ENCODE measurements at regions not wholly inside any gene's neighbourhood (a gene's known extent, or its start where the extent isn't known, plus 50 kb on each side); places are given as distances from the start of the nearest gene placed in this dataset.

DNA sequence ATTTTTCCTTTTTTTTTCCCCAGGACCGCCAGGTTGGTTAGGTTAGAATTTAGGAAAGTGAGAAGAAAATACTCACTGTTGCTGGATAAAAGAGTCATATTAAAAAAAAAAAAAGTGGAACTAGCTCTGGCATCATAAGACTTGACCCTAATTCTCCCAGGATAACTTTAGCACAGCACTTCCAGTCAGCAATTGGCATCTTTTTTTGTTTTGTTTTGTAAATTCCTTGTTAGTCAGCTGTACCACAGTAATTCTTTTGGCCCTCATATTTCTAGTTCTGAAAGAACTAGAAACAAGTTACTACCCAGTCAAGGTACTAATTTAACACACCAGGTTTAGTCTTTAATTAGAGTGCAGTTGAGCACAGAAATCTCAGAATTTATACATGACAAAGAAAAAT lies 873.5 kb upstream of the POU3F3 start:
- no peaks in the 10 kb centered on the region for H3K27me3 ChIP-seq (ENCODE audit: control insufficient read depth, insufficient read depth, low read length)
- no peak overlapping the region for H3K27ac ChIP-seq (ENCODE audit: low read depth, low read length)
- no peaks in the 10 kb centered on the region for H3K9me3 ChIP-seq (ENCODE audit: control insufficient read depth, insufficient read depth, low read length)

GRCh38 chr2:103982691-103983090 lies 871.2 kb upstream of the POU3F3 start:
- Histone ChIP-seq H3K4me1 (ENCODE audit: control insufficient read depth, insufficient read depth, low read length) (peaks cover 27% of the 10 kb centered on the region), H3K27me3 (ENCODE audit: control insufficient read depth, insufficient read depth, low read length) (no peaks in the 10 kb centered on the region), H3K9ac (ENCODE audit: low read depth, low read length) (no peak overlapping the region), H3K27ac (ENCODE audit: low read depth, low read length) (no peak overlapping the region), H3K9me3 (ENCODE audit: control insufficient read depth, insufficient read depth, low read length) (no peaks in the 10 kb centered on the region), H3K36me3 (ENCODE audit: control insufficient read depth, insufficient read depth, low read length) (no peaks in the 10 kb centered on the region), H3K4me3 (ENCODE audit: low read depth, low read length) (no peak overlapping the region)

More for the DNA sequence above, 873.5 kb upstream of the POU3F3 start:
- no peaks in the 10 kb centered on the region for H3K36me3 ChIP-seq (ENCODE audit: control insufficient read depth, insufficient read depth, low read length)
- H3K9ac ChIP-seq (ENCODE audit: low read depth, low read length), result no peak overlapping the region
- H3K4me1 ChIP-seq (ENCODE audit: control insufficient read depth, insufficient read depth, low read length), result peaks cover 16% of the 10 kb centered on the region
- H3K4me3 ChIP-seq (ENCODE audit: low read depth, low read length), result no peak overlapping the region

DNA sequence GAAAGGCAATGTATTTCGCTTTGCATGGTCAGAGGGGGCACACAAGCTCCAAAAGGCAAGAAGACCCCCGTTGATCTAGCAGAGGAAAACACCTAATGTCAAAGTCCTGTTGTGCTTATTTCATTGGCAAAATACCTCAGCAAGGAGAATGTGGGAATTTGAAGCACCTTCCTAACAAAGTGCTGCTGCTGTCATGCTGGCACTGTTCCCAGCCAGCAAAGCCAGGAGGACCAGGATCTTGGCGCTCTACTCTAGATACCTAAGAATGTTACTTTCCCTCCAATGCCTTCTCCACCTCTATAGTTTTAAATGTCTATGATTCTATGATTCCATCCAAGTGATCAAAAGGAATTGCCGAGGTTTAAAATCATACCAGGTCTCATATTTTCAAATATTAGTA lies 867.9 kb upstream of the POU3F3 start:
- no peaks in the 10 kb centered on the region for H3K27me3 ChIP-seq (ENCODE audit: control insufficient read depth, insufficient read depth, low read length)
- H3K4me3 ChIP-seq (ENCODE audit: low read depth, low read length), result no peak overlapping the region
- no peaks in the 10 kb centered on the region for H3K36me3 ChIP-seq (ENCODE audit: control insufficient read depth, insufficient read depth, low read length)
- H3K27ac ChIP-seq (ENCODE audit: low read depth, low read length), result no peak overlapping the region
- H3K4me1 ChIP-seq (ENCODE audit: control insufficient read depth, insufficient read depth, low read length), result peaks cover 17% of the 10 kb centered on the region
- no peak overlapping the region for H3K9ac ChIP-seq (ENCODE audit: low read depth, low read length)
- H3K9me3 ChIP-seq (ENCODE audit: control insufficient read depth, insufficient read depth, low read length), result no peaks in the 10 kb centered on the region

DNA sequence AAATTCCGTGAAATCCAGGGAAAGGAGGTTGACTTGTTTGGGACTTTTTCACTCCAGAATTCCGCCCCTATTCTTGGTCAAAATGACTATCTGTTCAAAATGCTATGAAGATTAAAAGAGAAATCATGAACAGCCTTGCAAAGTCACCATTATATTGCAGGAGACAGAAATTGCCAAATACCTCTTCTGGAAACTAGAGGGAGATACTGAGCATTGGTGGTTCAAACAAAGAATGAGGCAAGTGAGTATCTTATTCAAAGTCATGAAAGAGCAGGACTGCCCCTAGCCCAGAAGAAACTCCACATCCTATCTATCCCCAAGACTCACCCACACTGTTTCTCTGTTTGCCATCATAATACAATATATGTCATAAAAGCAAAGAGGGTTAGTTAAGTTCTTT lies 862.3 kb upstream of the POU3F3 start:
- no peak overlapping the region for H3K27ac ChIP-seq (ENCODE audit: low read depth, low read length)

DNA sequence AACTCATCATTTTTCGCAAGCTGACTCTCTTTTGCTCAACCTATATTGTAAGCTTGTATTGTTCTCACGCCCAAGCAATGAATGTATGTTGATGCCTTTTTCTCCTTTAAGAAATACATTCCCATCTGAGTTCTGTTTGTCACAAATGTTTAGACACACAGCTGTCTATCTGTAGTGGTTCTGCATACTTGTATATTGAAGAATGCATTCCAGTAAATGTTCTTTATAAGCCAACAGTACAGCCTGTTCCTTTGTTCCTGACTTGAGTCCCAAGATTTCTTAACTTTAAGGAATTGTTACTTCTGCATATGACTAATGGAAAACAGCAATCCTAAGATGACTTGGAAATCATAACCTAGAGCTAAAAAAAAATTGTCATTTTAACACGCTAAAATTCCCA lies 849.1 kb upstream of the POU3F3 start:
- H3K4me1 ChIP-seq (ENCODE audit: control insufficient read depth, insufficient read depth, low read length), result peaks cover 21% of the 10 kb centered on the region
- H3K9me3 ChIP-seq (ENCODE audit: control insufficient read depth, insufficient read depth, low read length), result no peaks in the 10 kb centered on the region
- no peaks in the 10 kb centered on the region for H3K36me3 ChIP-seq (ENCODE audit: control insufficient read depth, insufficient read depth, low read length)
- no peak overlapping the region for H3K9ac ChIP-seq (ENCODE audit: low read depth, low read length)
- H3K4me3 ChIP-seq (ENCODE audit: low read depth, low read length), result no peak overlapping the region
- H3K27me3 ChIP-seq (ENCODE audit: control insufficient read depth, insufficient read depth, low read length), result no peaks in the 10 kb centered on the region
- H3K27ac ChIP-seq (ENCODE audit: low read depth, low read length), result no peak overlapping the region

More for the DNA sequence above, 862.3 kb upstream of the POU3F3 start:
- H3K27me3 ChIP-seq (ENCODE audit: control insufficient read depth, insufficient read depth, low read length), result no peaks in the 10 kb centered on the region
- H3K4me1 ChIP-seq (ENCODE audit: control insufficient read depth, insufficient read depth, low read length), result no peaks in the 10 kb centered on the region
- no peaks in the 10 kb centered on the region for H3K9me3 ChIP-seq (ENCODE audit: control insufficient read depth, insufficient read depth, low read length)
- no peak overlapping the region for H3K4me3 ChIP-seq (ENCODE audit: low read depth, low read length)
- H3K9ac ChIP-seq (ENCODE audit: low read depth, low read length), result no peak overlapping the region
- H3K36me3 ChIP-seq (ENCODE audit: control insufficient read depth, insufficient read depth, low read length), result no peaks in the 10 kb centered on the region

DNA sequence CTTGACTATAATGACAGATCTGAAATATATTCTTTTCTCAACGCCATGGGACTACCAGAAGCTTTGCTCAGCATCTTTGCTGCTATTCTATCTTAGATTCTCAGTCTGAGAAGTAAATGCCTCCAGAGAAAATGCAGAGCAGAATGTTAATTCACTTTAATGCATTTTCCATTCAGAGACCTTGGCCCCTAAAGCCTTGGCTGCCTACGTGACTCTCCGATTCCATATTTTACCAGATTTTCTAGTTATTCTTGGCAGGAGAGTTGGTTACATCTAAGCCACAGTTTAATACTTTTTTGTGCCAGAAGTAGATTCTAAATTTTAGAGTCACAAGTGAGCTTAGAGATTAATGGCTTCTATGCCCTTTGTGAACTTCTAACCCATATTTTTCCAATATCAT lies 837.1 kb upstream of the POU3F3 start:
- Histone ChIP-seq H3K9ac (ENCODE audit: low read depth, low read length) (no peak overlapping the region), H3K9me3 (ENCODE audit: control insufficient read depth, insufficient read depth, low read length) (peaks cover 7% of the 10 kb centered on the region; the same call in 1 of the 2 replicates), H3K27ac (ENCODE audit: low read depth, low read length) (no peak overlapping the region), H3K36me3 (ENCODE audit: control insufficient read depth, insufficient read depth, low read length) (no peaks in the 10 kb centered on the region), H3K27me3 (ENCODE audit: control insufficient read depth, insufficient read depth, low read length) (no peaks in the 10 kb centered on the region), H3K4me3 (ENCODE audit: low read depth, low read length) (no peak overlapping the region), H3K4me1 (ENCODE audit: control insufficient read depth, insufficient read depth, low read length) (no peaks in the 10 kb centered on the region)

DNA sequence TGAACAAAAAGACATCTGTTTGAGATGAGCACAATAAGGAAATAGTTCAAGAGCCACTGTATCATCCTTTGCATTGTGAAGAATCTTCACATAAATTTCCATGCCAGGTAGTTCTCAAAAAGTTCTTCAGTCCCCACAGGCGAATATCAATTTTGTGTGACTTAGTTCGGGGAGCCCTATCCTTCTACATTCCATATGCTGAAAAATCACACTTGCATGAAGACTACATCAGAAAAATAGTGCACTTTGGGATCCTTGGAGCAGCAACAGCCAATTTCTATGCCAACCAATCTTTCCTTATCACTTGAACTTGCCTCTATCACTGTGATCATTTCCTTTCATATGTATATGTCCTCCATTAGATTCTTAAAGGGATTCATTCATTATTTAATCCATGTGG lies 830.6 kb upstream of the POU3F3 start:
- Histone ChIP-seq H3K36me3 (ENCODE audit: control insufficient read depth, insufficient read depth, low read length) (no peaks in the 10 kb centered on the region), H3K9ac (ENCODE audit: low read depth, low read length) (no peak overlapping the region), H3K9me3 (ENCODE audit: control insufficient read depth, insufficient read depth, low read length) (no peaks in the 10 kb centered on the region), H3K4me1 (ENCODE audit: control insufficient read depth, insufficient read depth, low read length) (peaks cover 18% of the 10 kb centered on the region), H3K4me3 (ENCODE audit: low read depth, low read length) (no peak overlapping the region), H3K27ac (ENCODE audit: low read depth, low read length) (no peak overlapping the region), H3K27me3 (ENCODE audit: control insufficient read depth, insufficient read depth, low read length) (no peaks in the 10 kb centered on the region)

DNA sequence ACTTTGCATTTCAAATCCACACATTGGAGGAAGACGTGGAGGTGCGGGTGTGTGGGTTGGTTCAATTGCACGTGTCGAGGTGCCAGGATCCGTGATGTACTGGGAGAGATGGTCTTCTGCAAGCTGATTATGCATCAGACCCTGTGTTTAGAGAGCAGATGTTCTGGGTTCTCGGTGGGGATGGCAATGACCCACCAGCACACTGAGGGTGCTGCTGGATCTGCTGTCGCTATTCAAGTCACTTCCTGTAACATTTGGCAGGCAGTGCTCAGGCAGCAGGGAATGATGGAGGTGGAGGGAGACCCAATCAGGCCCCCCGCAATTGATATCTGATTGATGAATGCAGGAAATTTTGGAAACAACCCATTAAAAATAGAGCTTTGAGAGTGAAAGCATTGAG lies 830.1 kb upstream of the POU3F3 start:
- Histone ChIP-seq H3K27ac (ENCODE audit: low read depth, low read length) (no peak overlapping the region), H3K4me3 (ENCODE audit: low read depth, low read length) (no peak overlapping the region), H3K27me3 (ENCODE audit: control insufficient read depth, insufficient read depth, low read length) (no peaks in the 10 kb centered on the region), H3K4me1 (ENCODE audit: control insufficient read depth, insufficient read depth, low read length) (peaks cover 18% of the 10 kb centered on the region), H3K36me3 (ENCODE audit: control insufficient read depth, insufficient read depth, low read length) (no peaks in the 10 kb centered on the region), H3K9me3 (ENCODE audit: control insufficient read depth, insufficient read depth, low read length) (no peaks in the 10 kb centered on the region), H3K9ac (ENCODE audit: low read depth, low read length) (no peak overlapping the region)

GRCh38 chr2:104025295-104025694 lies 828.6 kb upstream of the POU3F3 start:
- Histone ChIP-seq H3K27me3 (ENCODE audit: control insufficient read depth, insufficient read depth, low read length) (no peaks in the 10 kb centered on the region), H3K4me1 (ENCODE audit: control insufficient read depth, insufficient read depth, low read length) (peaks cover 18% of the 10 kb centered on the region), H3K4me3 (ENCODE audit: low read depth, low read length) (no peak overlapping the region), H3K36me3 (ENCODE audit: control insufficient read depth, insufficient read depth, low read length) (no peaks in the 10 kb centered on the region), H3K9ac (ENCODE audit: low read depth, low read length) (no peak overlapping the region), H3K9me3 (ENCODE audit: control insufficient read depth, insufficient read depth, low read length) (no peaks in the 10 kb centered on the region), H3K27ac (ENCODE audit: low read depth, low read length) (no peak overlapping the region)

GRCh38 chr2:104026725-104027124 lies 827.2 kb upstream of the POU3F3 start:
- Histone ChIP-seq H3K27ac (ENCODE audit: low read depth, low read length) (no peak overlapping the region), H3K27me3 (ENCODE audit: control insufficient read depth, insufficient read depth, low read length) (no peaks in the 10 kb centered on the region), H3K36me3 (ENCODE audit: control insufficient read depth, insufficient read depth, low read length) (no peaks in the 10 kb centered on the region), H3K9me3 (ENCODE audit: control insufficient read depth, insufficient read depth, low read length) (no peaks in the 10 kb centered on the region), H3K4me3 (ENCODE audit: low read depth, low read length) (no peak overlapping the region), H3K4me1 (ENCODE audit: control insufficient read depth, insufficient read depth, low read length) (peaks cover 18% of the 10 kb centered on the region), H3K9ac (ENCODE audit: low read depth, low read length) (no peak overlapping the region)

DNA sequence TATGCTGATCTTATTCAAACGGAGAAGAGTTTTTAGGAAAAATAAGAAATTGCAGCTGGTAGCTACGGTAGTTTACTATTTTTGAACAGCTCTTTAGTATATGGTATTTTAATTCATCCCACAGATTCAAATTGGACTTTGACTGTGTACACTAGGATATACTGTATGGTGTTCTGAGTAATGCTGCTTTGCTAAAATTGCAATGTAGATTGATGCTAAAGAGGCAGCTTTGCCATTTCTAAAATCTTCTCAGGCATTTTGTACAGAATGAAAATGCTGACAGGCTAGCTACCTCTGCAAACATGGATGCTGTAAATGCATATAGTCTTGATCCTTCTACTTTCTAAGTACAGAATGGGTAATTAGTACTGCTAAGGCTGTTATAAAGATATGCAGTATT lies 826.6 kb upstream of the POU3F3 start:
- Histone ChIP-seq H3K36me3 (ENCODE audit: control insufficient read depth, insufficient read depth, low read length) (no peaks in the 10 kb centered on the region), H3K4me1 (ENCODE audit: control insufficient read depth, insufficient read depth, low read length) (peaks cover 18% of the 10 kb centered on the region), H3K9me3 (ENCODE audit: control insufficient read depth, insufficient read depth, low read length) (no peaks in the 10 kb centered on the region), H3K9ac (ENCODE audit: low read depth, low read length) (no peak overlapping the region), H3K4me3 (ENCODE audit: low read depth, low read length) (no peak overlapping the region), H3K27me3 (ENCODE audit: control insufficient read depth, insufficient read depth, low read length) (no peaks in the 10 kb centered on the region), H3K27ac (ENCODE audit: low read depth, low read length) (no peak overlapping the region)

DNA sequence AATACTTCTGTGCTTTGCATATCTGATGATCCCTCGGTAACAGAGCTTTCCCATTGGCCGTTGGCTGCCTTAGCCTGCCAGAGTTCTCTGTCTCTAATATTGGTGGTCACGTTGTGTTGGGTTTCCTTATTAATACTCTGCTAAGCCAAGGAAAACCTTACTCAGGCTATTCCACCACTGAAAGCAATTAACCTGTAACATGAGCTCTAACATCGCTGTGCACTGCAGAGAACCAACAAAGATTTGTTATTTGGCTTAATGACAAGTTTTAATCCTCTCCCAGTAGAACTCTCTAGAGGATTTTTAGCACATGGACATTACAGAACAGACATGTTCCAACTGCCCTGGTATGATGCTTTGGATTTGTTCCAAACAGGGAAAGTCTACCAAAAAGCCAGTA lies 825.9 kb upstream of the POU3F3 start:
- H3K9me3 ChIP-seq (ENCODE audit: control insufficient read depth, insufficient read depth, low read length), result no peaks in the 10 kb centered on the region
- H3K4me3 ChIP-seq (ENCODE audit: low read depth, low read length), result no peak overlapping the region
- H3K36me3 ChIP-seq (ENCODE audit: control insufficient read depth, insufficient read depth, low read length), result no peaks in the 10 kb centered on the region
- H3K27ac ChIP-seq (ENCODE audit: low read depth, low read length), result no peak overlapping the region
- H3K9ac ChIP-seq (ENCODE audit: low read depth, low read length), result no peak overlapping the region
- no peaks in the 10 kb centered on the region for H3K27me3 ChIP-seq (ENCODE audit: control insufficient read depth, insufficient read depth, low read length)
- H3K4me1 ChIP-seq (ENCODE audit: control insufficient read depth, insufficient read depth, low read length), result peaks cover 12% of the 10 kb centered on the region
